ENCODE measurements at regions not wholly inside any gene's neighbourhood (a gene's known extent, or its start where the extent isn't known, plus 50 kb on each side); places are given as distances from the start of the nearest gene placed in this dataset.
A peak's percentile ranks its signal among the peaks of the same experiment; 100 is the strongest.

GRCh38 chr18:75621818-75622217 lies 194.3 kb upstream of the SMIM21 start:
- H3K4me3 ChIP-seq (ENCODE audit: low read depth, low read length) = no peak overlapping the region
- DNase-seq (ENCODE audit: low read depth) = no peak

GRCh38 chr18:75618146-75618545 lies 190.6 kb upstream of the SMIM21 start:
- H3K4me3 ChIP-seq (ENCODE audit: low read depth, low read length) = no peak overlapping the region
- DNase-seq (ENCODE audit: low read depth) = no peak

GRCh38 chr18:75612456-75612855 lies 185.0 kb upstream of the SMIM21 start:
- DNase-seq (ENCODE audit: low read depth) = no peak
- no peak overlapping the region for H3K4me3 ChIP-seq (ENCODE audit: low read depth, low read length)

GRCh38 chr18:75607701-75608100 lies 180.2 kb upstream of the SMIM21 start:
- DNase-seq (ENCODE audit: low read depth) = no peak

GRCh38 chr18:75592527-75592926 lies 165.0 kb upstream of the SMIM21 start:
- no peak overlapping the region for H3K4me3 ChIP-seq (ENCODE audit: low read depth, low read length)
- DNase-seq (ENCODE audit: low read depth) = no peak

More at GRCh38 chr18:75607701-75608100, 180.2 kb upstream of the SMIM21 start:
- no peak overlapping the region for H3K4me3 ChIP-seq (ENCODE audit: low read depth, low read length)

GRCh38 chr18:75588412-75588811 lies 160.9 kb upstream of the SMIM21 start:
- H3K4me3 ChIP-seq (ENCODE audit: low read depth, low read length) = no peak overlapping the region

GRCh38 chr18:75587131-75587530 lies 159.6 kb upstream of the SMIM21 start:
- H3K4me3 ChIP-seq (ENCODE audit: low read depth, low read length) = no peak overlapping the region
- no peak for DNase-seq (ENCODE audit: low read depth)

More at GRCh38 chr18:75588412-75588811, 160.9 kb upstream of the SMIM21 start:
- no peak for DNase-seq (ENCODE audit: low read depth)

GRCh38 chr18:75586130-75586889 lies 158.8 kb upstream of the SMIM21 start:
- DNase-seq (ENCODE audit: low read depth) = no peak

GRCh38 chr18:75582940-75583339 lies 155.4 kb upstream of the SMIM21 start:
- no peak overlapping the region for H3K4me3 ChIP-seq (ENCODE audit: low read depth, low read length)
- no peak for DNase-seq (ENCODE audit: low read depth)

More at GRCh38 chr18:75586130-75586889, 158.8 kb upstream of the SMIM21 start:
- no peak overlapping the region for H3K4me3 ChIP-seq (ENCODE audit: low read depth, low read length)

GRCh38 chr18:75582406-75582821 lies 154.9 kb upstream of the SMIM21 start:
- no peak overlapping the region for H3K4me3 ChIP-seq (ENCODE audit: low read depth, low read length)
- DNase-seq (ENCODE audit: low read depth) = peak; percentile 17

GRCh38 chr18:75581336-75582131 lies 154.0 kb upstream of the SMIM21 start:
- no peak for DNase-seq (ENCODE audit: low read depth)
- H3K4me3 ChIP-seq (ENCODE audit: low read depth, low read length) = no peak overlapping the region

GRCh38 chr18:75574187-75574586 lies 146.7 kb upstream of the SMIM21 start:
- no peak for DNase-seq (ENCODE audit: low read depth)
- no peak overlapping the region for H3K4me3 ChIP-seq (ENCODE audit: low read depth, low read length)

- no peak overlapping the region for H3K4me3 ChIP-seq (ENCODE audit: low read depth, low read length)
- no peak for DNase-seq (ENCODE audit: low read depth)
Observed at GRCh38 chr18:75563150-75563549, 135.6 kb upstream of the SMIM21 start.

GRCh38 chr18:75562216-75562615 lies 134.7 kb upstream of the SMIM21 start:
- H3K4me3 ChIP-seq (ENCODE audit: low read depth, low read length) = no peak overlapping the region
- no peak for DNase-seq (ENCODE audit: low read depth)

GRCh38 chr18:75558790-75559189 lies 131.3 kb upstream of the SMIM21 start:
- no peak overlapping the region for H3K4me3 ChIP-seq (ENCODE audit: low read depth, low read length)
- no peak for DNase-seq (ENCODE audit: low read depth)

GRCh38 chr18:75556841-75557240 lies 129.3 kb upstream of the SMIM21 start:
- no peak for DNase-seq (ENCODE audit: low read depth)
- H3K4me3 ChIP-seq (ENCODE audit: low read depth, low read length) = no peak overlapping the region

- no peak overlapping the region for H3K4me3 ChIP-seq (ENCODE audit: low read depth, low read length)
- no peak for DNase-seq (ENCODE audit: low read depth)
Observed at GRCh38 chr18:75554644-75555185, 127.2 kb upstream of the SMIM21 start.

GRCh38 chr18:75554176-75554575 lies 126.7 kb upstream of the SMIM21 start:
- DNase-seq (ENCODE audit: low read depth) = no peak
- no peak overlapping the region for H3K4me3 ChIP-seq (ENCODE audit: low read depth, low read length)

GRCh38 chr18:75553021-75553420 lies 125.5 kb upstream of the SMIM21 start:
- no peak overlapping the region for H3K4me3 ChIP-seq (ENCODE audit: low read depth, low read length)

GRCh38 chr18:75551071-75551470 lies 123.6 kb upstream of the SMIM21 start:
- H3K4me3 ChIP-seq (ENCODE audit: low read depth, low read length) = no peak overlapping the region
- DNase-seq (ENCODE audit: low read depth) = no peak

More at GRCh38 chr18:75553021-75553420, 125.5 kb upstream of the SMIM21 start:
- DNase-seq (ENCODE audit: low read depth) = no peak
